Transverse colon (tissue), 4 donors: ENCODE measurements at regions not wholly inside any gene's neighbourhood (a gene's known extent, or its start where the extent isn't known, plus 50 kb on each side); places are given as distances from the start of the nearest gene placed in this dataset.

Experiments
- CTCF ChIP-seq, 5 experiments: fragments of 200-600 bp in 3 of 5; fragments of 450-650 bp in 2 of 5; sonication (generic) in 3 of 5; IDR thresholded peaks; 1 replicate in 2 of 5; 2 replicates in 3 of 5; pipeline ENCODE4 v1.5.1; 2016 to 2017; ENCODE audit warnings: antibody characterized with exemption in 5 of 5, inconsistent platforms in 3 of 5, mild to moderate bottlenecking in 2 of 5, moderate library complexity in 1 of 5
- EP300 ChIP-seq: sonication (generic); formaldehyde crosslinking; IDR thresholded peaks from one replicate; pipeline ENCODE4 v1.6.1; 2017; ENCODE audit warnings: antibody characterized with exemption, low read depth
- POLR2A ChIP-seq: fragments of 450-650 bp; IDR thresholded peaks from one replicate; pipeline ENCODE4 v1.6.1; 2016; ENCODE audit warnings: antibody characterized with exemption, mild to moderate bottlenecking, moderate library complexity
- POLR2AphosphoS5 ChIP-seq, 3 donors: sonication (generic); formaldehyde crosslinking; IDR thresholded peaks; one replicate each; pipeline ENCODE4 v1.6.1; 2016; ENCODE audit warnings: antibody characterized with exemption in 3 of 3

GRCh38 chr15:87518957-87519356 is 737.6 kb downstream of the NTRK3 start:
- TF ChIP-seq CTCF (IDR thresholded peaks at IDR 0.05) (no peak), POLR2AphosphoS5 (IDR thresholded peaks at IDR 0.05) (no peak), POLR2A (no peak), EP300 (no peak)
